HCT116 (cell line): ENCODE measurements at regions not wholly inside any gene's neighbourhood (a gene's known extent, or its start where the extent isn't known, plus 50 kb on each side); places are given as distances from the start of the nearest gene placed in this dataset.

ENCODE experiments used
- EGR1 ChIP-seq: IDR thresholded peaks from 2 replicates; pipeline ENCODE4 v1.6.1; 2012; ENCODE audit warnings: low read depth
- EZH2 ChIP-seq: fragments of 200-600 bp; sonication (generic); IDR thresholded peaks from 2 replicates; pipeline ENCODE4 v1.6.1; 2017; ENCODE audit warnings: antibody characterized with exemption, mixed run types
- POLR2AphosphoS5 ChIP-seq: IDR thresholded peaks from 2 replicates; pipeline ENCODE4 v1.6.1; 2011; ENCODE audit warnings: mild to moderate bottlenecking, low read depth, low read length, moderate library complexity
- YY1 ChIP-seq: IDR thresholded peaks from 2 replicates; pipeline ENCODE4 v1.6.1; 2011; ENCODE audit warnings: low read length, low read depth, moderate library complexity, mild to moderate bottlenecking; ENCODE audit not compliant: insufficient replicate concordance; ENCODE audit errors: extremely low read depth
- TF ChIP-seq, protein P1 (sequence below), 3 experiments: fragments of 200-600 bp in 1 of 3; sonication (generic) in 1 of 3; IDR thresholded peaks in 2 of 3; conservative IDR thresholded peaks in 1 of 3; 2 replicates each; pipeline ENCODE4 v1.5.1; 2012 to 2017; ENCODE audit warnings: low read depth in 2 of 3, low read length in 2 of 3, antibody characterized with exemption in 1 of 3, borderline replicate concordance in 1 of 3, control low read depth in 1 of 3, mild to moderate bottlenecking in 1 of 3, mixed read lengths in 1 of 3, mixed run types in 1 of 3, moderate library complexity in 1 of 3; ENCODE audit not compliant: insufficient read depth in 1 of 3

DNA sequence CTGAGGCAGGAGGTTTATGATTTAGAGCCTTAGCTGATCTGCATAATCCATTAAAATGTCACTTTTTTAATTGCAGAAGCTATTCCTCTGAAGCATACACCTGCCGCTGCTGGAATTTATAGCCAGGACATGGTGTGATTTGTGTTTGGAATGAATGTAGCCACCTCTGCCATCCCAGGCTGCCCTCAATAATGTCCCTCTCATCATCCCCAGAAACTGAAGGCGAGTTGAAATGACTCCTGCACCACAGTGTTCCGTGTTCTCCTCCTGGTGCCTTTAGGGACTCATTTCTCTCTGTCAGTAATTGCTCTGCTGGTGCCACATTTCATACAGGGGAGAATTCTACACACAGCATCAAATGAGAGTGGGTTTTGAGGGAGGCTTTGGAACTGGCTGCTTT lies 191.0 kb downstream of the C11orf91 start:
- TF ChIP-seq, protein P1, sequence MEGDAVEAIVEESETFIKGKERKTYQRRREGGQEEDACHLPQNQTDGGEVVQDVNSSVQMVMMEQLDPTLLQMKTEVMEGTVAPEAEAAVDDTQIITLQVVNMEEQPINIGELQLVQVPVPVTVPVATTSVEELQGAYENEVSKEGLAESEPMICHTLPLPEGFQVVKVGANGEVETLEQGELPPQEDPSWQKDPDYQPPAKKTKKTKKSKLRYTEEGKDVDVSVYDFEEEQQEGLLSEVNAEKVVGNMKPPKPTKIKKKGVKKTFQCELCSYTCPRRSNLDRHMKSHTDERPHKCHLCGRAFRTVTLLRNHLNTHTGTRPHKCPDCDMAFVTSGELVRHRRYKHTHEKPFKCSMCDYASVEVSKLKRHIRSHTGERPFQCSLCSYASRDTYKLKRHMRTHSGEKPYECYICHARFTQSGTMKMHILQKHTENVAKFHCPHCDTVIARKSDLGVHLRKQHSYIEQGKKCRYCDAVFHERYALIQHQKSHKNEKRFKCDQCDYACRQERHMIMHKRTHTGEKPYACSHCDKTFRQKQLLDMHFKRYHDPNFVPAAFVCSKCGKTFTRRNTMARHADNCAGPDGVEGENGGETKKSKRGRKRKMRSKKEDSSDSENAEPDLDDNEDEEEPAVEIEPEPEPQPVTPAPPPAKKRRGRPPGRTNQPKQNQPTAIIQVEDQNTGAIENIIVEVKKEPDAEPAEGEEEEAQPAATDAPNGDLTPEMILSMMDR (IDR thresholded peaks at IDR 0.05 in 2 of 3, conservative IDR thresholded peaks at IDR 0.05 in 1 of 3; ENCODE audit: borderline replicate concordance in 1 of 3, insufficient read depth in 1 of 3, low read depth in 2 of 3, low read length in 2 of 3) = no peak
- TF ChIP-seq EZH2 (no peak), POLR2AphosphoS5 (no peak), YY1 (no peak), EGR1 (no peak)
